NCI-H146 treated with DMSO at 0.1 percent for 48 hours (cell line): ENCODE measurements at regions not wholly inside any gene's neighbourhood (a gene's known extent, or its start where the extent isn't known, plus 50 kb on each side); places are given as distances from the start of the nearest gene placed in this dataset.

Experiments used
- DNase-seq: peaks from one replicate; lab custom pipeline; 2025; ENCODE audit not compliant: unreplicated experiment; lab: John Stamatoyannopoulos, UW

DNA sequence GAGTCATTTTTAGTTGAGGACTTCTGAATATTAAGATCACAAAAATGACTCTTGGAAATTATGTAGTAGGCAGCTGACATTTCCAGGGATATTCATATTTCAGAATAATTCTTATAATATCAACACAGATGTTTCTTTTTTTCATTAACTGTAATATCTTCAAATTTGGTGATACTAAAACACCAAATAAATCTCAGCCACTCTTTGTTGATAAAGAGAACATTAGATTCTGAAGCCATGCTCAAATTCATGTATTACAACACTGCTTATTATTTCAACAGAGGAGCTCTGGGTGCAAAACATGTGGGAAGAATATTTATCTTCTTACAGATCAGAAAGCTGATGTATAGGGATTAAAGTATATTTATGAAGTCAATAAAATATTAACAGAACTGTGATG is 355.4 kb downstream of the CRPPA start:
- no peak for DNase-seq

DNA sequence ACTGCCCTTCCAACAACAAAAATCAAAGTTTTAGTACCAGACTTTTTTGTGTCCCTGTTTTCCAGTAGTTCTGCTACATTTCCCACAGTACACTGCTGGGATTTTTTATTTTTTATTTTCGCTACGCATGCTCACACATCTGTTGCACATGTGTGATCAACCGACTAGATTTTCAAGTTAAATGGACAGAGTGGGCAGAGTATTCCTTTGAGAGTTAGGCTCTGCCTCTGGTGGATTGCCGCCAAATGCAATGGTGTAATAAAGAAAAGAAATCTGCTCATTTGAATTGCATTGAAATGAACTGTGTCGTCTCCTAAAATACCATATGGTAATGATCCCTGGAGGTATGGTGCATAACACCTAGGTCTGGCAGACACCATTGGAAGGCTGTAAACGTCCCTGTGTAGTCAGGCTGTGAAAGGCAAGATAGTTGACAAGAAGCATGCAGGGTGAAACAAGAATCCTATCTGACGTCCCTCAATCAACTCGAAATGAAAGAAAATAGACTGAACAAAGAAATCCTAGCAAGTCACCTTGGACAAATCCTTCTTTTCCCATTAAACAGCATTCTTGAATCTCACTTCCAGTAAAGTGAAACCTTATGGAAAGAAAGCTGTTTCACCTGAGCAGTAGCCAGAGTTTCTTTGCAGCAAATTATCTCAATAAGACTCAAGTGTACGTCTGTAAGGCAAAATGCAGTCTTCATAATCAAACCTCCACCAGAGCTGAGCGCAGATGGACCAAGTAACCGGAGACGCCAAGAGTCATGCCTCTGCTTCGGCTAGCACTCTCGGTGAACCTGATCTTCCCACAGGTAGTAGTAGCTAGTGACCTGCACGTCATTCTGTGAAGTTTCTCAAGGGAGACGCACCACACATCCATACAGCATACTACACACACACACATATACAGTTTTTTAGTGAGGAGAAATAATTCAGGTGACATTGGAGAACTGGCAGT is 357.3 kb downstream of the CRPPA start:
- DNase-seq = no peak

DNA sequence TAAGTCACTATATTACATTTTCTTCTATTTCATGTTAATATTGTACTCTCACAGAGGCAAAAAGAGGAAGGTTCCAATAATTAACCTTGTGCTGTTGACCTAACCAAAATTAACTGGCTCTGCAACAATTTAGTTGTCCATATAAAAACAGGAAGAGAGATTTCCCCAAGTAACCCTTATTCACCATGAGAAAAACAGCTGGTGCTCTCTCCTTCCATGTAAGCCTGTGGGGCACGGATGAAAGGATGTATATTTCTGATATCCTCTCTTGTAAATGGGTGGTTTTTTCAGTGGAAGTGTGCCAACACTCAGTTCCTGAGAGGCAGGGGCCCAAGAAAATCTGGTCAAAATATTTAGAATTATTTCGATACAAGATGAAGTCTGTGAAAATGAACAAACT is 358.1 kb downstream of the CRPPA start:
- no peak for DNase-seq

DNA sequence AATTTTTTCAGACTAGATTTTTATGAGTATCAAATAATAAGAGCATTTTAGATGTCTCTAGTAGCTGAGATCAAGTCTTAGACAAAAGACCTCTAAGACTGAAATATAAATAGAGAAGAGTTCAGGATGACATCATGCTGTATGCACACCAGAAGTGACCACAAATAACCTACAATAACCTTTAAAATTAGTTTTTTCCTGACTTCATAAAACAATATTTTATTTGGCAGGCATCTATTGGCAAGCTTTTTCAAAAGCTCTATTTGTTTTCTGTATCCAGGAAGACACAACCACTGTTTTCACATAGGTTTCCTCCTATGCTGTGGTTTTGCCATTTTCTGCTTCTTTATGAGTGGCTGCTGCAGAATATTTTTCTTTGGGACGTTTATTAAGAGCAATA is 359.1 kb downstream of the CRPPA start:
- no peak for DNase-seq

DNA sequence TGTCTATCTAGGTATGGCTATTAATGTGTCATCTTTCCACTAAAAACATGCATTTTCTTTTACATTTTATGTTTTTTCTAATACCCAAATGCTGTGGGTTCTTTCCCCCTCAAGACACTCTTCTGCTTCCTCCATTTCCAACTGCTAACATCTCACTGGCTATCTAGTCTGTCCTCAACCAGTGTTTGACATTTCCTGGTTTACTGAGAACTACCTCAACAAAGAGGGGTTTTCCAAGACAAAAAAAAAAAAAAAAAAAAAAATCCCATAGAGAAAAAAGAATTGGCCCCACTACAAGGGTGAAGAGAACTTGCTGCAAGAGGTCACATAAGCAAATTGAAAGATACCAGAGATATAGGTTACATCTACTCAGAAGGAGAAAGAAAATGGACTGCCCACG is 359.7 kb downstream of the CRPPA start:
- DNase-seq = no peak

DNA sequence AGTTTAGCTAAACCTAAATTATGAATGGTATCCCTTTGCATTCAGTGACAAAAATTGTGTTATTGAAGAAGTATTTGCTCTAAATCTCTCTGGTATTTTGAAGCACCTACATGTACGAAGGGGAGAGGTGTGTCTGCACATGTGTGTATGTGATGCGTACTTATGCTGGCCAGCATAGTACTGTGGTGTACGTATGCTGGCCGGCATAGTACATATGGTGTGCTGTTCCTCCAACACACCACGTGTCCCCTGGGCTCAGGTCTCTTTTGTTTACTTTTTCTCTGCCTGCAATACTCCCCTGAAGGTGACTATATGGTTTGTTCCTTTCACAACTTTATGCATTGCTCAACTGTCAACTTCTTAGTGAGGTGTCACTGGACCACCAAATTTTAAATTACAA is 360.3 kb downstream of the CRPPA start:
- DNase-seq = no peak

DNA sequence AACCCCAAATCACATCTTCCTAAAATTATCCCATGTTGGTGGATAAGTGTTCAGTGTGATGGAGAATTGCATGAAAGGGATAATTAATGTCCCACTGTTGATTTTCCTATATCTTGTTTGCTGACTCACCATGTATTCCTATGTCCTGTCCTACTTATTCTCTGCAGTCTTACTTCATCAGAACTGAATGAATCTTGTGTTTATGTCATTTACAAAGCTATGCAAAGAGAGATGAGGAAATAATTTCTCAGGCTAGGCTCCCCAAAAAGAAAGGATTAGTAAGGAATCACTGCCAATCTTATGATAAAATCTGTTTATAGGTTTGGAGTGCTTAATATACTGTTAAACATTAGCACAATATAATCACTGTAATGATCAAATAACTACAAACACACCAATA is 360.8 kb downstream of the CRPPA start:
- no peak for DNase-seq

DNA sequence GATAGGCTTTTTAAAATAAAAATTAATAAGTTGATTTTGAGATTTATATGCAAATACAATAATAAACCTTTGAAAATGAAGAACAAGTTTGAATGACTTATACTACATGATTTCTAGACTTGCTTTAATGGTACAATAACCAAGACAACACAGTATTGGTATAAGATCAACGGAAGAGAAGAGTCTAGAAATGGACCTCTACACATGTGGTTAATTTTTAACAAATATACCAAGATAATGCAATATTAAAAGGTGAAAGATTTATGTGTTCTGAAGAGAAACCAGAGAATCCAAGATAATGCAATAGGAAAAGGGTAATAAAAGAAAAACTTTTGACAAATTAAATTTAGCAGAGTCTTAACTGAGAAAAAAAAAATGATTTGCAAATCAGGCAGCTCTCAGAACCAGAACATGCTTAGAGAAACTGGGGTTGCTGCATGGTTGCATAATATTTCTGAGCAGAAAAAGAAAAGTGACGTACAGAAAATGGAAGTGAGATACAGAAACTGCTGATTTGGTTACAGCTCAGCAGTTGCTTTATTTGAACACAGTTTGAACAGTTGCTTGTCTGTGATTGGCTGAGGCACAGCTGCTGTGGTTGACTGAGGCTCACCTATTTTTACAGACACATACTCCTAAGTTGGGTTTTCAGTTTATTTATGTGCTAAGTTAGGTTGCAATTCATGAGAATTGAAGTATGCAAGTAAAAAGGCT is 365.9 kb downstream of the CRPPA start:
- DNase-seq = no peak

DNA sequence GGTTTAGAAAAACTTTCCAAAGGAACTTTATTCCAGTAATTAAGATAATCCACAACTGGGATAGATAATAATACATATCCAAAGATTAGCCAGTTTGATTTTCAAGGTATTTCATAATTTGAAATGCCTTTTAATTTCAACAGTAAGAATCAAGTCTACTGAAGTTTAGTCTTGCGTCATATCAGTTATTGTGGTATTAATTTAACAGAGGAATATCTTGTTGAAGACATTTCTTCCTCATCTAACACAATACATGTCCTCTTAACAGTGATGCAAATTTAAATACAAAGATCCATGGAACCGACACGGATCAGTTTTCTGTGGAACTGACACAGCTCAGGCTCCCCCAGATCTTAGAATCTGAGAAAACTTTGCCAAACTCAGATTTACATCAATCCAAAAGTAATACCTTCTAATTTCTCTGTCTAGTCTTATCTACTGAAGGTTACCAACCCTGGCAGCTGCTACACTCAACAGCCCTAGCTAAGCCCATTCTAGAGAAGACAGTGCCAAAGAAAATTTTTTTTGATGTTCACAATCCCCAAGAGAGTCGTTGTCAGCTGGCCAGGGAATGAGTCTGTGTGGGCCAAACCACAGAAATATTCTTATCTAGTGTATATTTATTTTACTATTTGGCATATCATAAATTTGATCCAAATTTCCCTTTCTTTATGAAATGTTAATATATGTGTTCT is 365.2 kb upstream of the MEOX2 start:
- DNase-seq = no peak

DNA sequence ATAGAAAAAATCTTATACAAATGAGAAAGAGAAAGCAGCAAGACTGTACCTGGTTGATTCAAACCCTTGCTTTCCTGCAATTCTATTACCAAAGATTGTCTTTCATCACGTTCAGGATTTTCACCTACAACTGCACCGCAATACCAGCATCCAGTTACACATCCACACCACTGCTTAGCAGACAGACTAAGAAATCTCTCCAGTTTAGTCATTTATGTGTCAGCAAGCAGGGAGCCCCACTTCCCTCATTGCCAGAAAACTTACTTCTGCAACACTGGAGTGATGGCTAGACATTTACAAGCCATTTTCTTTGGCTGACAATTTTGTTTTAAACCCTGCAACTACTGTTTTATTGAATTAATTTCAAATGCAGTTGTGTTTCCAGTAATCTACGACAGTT is 359.6 kb upstream of the MEOX2 start:
- DNase-seq = no peak

DNA sequence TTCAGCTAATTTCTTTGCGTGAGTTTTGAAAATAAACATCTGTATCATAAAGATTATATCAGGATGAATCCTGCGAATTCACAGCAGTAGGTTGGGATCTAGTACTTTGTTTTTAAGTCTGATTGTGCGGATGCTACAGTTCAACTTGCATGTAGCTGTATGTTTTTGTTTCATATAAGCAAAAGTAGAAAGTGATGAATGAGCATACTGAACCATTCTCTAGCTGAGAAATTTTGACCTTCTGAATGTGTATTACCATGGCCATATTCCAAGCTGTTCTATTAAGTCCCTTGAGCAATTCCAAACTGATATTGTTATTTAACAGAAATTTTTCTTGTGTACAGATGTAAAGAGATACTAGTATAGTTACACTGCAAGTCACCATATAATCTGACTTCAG is 358.8 kb upstream of the MEOX2 start:
- DNase-seq = no peak

DNA sequence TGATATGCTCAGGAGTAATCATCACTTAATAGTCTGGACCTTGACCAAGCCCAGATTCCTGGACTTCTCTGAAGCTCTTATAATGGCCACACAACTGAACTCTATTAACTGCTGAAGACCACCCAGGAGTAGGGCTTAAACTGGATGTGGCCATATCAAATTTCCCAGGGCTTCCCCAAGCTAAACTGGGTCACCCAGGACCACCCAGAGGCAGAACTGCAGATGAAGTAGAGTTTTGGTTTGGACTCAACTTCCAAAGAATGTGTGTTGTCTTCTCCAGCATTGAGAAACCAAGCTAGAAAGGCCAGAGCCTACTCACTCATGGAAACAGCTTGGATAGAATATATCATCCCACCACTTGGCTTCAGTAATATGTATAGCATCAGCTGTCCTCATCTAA is 358.2 kb upstream of the MEOX2 start:
- DNase-seq = no peak

DNA sequence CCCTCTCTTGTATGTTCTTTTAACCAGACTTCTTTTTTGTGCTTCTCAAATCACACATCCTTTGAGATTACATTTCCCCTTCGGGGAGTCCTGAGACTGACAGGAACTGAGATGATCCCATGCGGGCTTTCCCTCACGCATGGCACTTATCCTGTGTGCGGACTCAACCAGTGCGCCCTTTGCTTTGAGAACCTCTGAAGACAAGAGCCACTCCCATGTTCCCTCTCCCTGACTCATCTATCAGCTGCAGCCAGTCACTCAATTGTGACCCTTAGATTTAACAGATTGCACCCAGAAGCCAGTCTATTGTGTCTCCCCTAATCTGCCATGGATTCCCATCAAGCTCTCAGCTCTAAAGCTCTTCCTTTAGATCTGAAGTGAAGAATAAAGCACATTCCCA is 353.9 kb upstream of the MEOX2 start:
- no peak for DNase-seq

DNA sequence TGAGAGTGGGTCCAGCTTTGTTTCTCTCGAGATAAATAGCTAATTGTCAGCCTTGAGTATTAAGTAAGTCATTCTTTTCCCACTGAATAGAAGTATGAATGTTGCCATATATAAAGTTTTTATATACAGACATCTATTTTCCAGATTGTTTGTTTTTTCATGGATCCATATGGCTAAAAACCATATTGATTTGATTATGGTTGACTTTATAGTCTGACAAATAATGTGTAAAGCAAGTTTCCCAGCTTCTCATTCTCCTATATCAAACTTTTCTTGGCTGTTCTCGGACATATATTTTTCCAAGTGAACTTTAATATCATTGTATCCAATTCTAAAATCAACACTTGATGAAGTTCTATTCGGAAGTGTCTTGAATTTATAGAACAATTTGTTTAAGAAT is 352.4 kb upstream of the MEOX2 start:
- no peak for DNase-seq

DNA sequence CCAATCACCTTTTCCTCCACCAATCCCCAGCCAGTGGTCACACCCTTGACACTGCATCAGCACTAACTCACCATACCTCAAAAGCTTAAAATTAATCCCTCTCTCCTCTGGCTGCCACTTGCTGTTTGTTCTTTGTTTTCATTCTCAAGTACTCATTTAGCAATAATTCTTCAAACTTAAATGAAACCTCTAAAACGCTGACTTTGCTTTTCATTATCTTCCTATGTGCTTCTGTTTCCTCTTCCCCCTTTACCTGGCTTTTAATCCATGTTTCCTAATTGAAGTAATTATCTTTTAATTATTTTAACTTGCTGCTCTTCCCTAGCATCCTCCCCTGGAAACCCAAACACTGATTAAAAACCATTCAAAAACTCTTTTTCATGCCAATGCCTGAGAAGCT is 348.9 kb upstream of the MEOX2 start:
- no peak for DNase-seq

DNA sequence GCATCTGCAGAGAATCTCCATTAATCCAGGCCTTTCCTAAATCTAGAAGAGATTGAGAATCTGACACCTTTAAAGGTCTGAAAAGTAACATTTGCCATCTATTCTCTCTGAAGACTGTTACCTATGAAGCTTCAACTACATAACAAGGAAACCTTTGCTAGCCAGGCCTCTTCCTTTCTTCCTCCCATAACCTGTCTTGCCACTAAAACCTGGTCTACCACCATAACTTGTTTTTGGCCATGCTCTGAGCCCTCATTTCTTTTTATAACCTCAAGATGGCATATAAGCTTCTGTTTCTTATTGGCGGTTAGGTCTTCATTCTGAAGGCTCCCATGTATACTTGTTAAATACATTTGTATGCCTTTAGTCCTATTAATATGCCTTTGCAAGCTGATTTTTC is 348.4 kb upstream of the MEOX2 start:
- no peak for DNase-seq

DNA sequence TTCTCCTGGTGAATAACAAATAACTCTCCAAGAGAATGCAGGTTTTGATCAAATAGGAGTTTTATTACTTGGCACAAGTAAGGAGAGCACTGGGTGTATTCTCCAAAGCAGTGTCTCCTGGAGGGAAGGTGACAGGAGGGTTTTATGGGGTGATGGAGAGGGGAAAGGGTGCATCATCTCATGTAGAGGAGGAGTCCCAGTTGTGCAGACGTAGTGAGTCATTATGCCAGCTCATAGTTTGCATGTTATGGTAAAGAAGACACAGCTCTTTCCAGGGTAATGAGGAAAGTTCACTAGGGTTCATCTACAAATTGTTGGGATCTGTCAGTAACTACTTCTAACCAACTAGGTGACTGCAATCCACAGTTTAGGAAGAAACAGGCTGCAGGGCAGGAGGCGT is 347.9 kb upstream of the MEOX2 start:
- DNase-seq = no peak

DNA sequence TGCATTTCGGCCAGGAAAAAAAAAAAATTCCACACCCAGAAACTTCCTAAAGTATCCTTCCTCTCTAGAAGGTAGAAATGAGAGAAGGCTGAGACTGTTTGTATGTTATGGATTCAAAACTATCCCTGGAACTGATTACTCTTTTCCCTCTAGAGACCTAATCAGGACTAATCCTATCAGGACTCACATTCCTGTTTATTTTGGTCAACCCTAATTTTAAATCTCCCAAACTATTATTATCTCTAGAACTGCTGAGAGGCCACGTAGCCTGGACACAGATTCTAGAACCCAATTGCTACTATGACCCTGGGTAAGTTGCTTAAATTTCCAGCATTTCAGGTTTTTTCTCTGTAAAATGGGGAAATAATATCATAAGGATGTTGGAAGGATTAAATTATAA is 346.8 kb upstream of the MEOX2 start:
- no peak for DNase-seq

DNA sequence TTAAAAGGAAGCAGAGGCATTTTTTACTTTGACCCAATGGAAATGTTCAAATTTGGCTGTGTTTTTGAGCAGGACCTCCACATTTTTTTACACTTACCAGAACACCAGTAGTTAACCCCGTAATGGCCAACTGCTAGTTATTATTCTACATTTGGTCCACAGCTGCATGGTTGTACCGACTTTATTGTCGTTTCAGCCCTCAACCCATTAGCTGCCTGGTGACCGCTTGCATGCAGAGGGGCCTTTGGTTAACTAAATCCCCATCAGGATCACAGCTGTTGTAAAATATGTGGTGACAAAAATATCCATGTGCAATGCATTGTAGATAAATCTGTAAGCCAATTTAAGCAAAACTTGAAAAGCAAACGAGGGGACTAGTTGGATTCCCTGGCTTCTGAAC is 342.2 kb upstream of the MEOX2 start:
- DNase-seq = no peak

DNA sequence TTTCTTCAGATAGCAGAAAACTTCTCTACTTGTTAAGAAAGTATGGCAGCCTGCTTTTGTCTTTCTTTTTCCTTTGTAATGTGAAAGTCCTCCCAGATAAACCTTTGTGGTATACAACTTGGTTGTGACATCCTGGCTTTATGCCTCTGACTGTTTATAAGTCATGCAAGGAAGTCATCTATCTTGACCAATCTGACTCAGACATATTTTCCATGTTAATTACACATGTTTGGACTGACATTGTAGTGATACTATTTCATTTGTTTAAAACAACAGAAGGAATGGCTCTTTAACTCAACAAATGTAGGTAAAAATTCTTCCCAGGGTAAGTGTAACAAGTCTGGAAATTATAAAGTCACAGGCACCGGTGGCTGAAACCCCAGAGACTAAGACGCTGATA is 341.6 kb upstream of the MEOX2 start:
- DNase-seq = no peak

DNA sequence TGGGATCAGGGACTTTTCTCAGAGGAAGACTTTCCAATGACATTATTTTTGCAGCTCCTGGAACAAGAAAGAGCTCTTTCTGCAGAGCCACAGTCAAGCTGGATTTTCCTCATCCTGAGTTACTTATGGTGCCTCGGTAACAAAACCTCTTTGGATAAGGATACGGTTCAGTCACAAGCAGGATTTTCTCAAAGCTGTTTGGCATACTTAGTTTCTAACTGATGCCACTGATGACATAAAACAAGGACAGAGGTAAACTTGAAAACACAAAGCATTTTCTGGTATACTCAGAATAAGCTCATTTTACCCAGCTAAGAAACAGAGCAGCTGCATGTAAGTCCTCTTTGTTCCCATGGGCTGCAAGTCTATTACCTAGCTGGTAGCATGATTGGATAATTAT is 340.9 kb upstream of the MEOX2 start:
- peak; percentile 45 for DNase-seq
